Fibroblast of lung (primary cell): ENCODE measurements at regions not wholly inside any gene's neighbourhood (a gene's known extent, or its start where the extent isn't known, plus 50 kb on each side); places are given as distances from the start of the nearest gene placed in this dataset.
"Not testable (repeated sequence)": the region's sequence is repeated elsewhere in the genome, so short reads cannot be mapped to it uniquely, and the experiment has no call there.

Experiments
- DNase-seq, 2 donors: peaks; one replicate each; pipeline versions ENCODE4 v3.0.0 to v3.0.0-alpha.2; 2010; ENCODE audit warnings: low read depth in 2 of 2
- H2AFZ ChIP-seq: 2 replicates; pipeline ENCODE4 v1.5.1; 2012; ENCODE audit warnings: low read length, control low read depth, inconsistent platforms
- H3K27ac ChIP-seq: 2 replicates; pipeline ENCODE4 v1.5.1; 2011; ENCODE audit warnings: low read length, control low read depth; ENCODE audit not compliant: insufficient read depth
- H3K27me3 ChIP-seq: 2 replicates; pipeline ENCODE4 v1.5.1; 2011; ENCODE audit warnings: mild to moderate bottlenecking, low read length; ENCODE audit not compliant: control insufficient read depth, insufficient read depth
- H3K36me3 ChIP-seq: 2 replicates; pipeline ENCODE4 v1.5.1; 2011; ENCODE audit warnings: low read length; ENCODE audit not compliant: control insufficient read depth, insufficient read depth
- H3K4me1 ChIP-seq: 2 replicates; pipeline ENCODE4 v1.5.1; 2011; ENCODE audit warnings: low read length; ENCODE audit not compliant: control insufficient read depth, insufficient read depth; ENCODE audit errors: extremely low read depth
- H3K4me2 ChIP-seq: 2 replicates; pipeline ENCODE4 v1.5.1; 2011; ENCODE audit warnings: low read length, control low read depth; ENCODE audit not compliant: insufficient read depth; ENCODE audit errors: extremely low read depth
- H3K4me3 ChIP-seq, 4 experiments: fragments of 200-600 bp in 1 of 4; sonication (generic) in 1 of 4; replicated peaks in 1 of 4; 2 replicates each; pipeline ENCODE4 v1.5.1; 2011 to 2016; ENCODE audit warnings: low read length in 4 of 4, low read depth in 3 of 4, mild to moderate bottlenecking in 3 of 4, control low read depth in 2 of 4, inconsistent platforms in 1 of 4, mixed read lengths in 1 of 4; ENCODE audit not compliant: insufficient read depth in 1 of 4; ENCODE audit errors: control extremely low read depth in 1 of 4
- H3K79me2 ChIP-seq: 2 replicates; pipeline ENCODE4 v1.5.1; 2012; ENCODE audit warnings: mild to moderate bottlenecking, low read length, inconsistent platforms; ENCODE audit not compliant: control insufficient read depth, insufficient read depth
- H3K9ac ChIP-seq: 2 replicates; pipeline ENCODE4 v1.5.1; 2011; ENCODE audit warnings: mild to moderate bottlenecking, low read length, control low read depth; ENCODE audit not compliant: insufficient read depth
- H3K9me3 ChIP-seq: 2 replicates; pipeline ENCODE4 v1.5.1; 2012; ENCODE audit warnings: low read depth, low read length; ENCODE audit not compliant: control insufficient read depth, insufficient read depth
- H4K20me1 ChIP-seq: 2 replicates; pipeline ENCODE4 v1.5.1; 2011; ENCODE audit warnings: low read length; ENCODE audit not compliant: control insufficient read depth, insufficient read depth; ENCODE audit errors: extremely low read depth
- CTCF ChIP-seq, 2 donors: IDR thresholded peaks in 1 of 2; conservative IDR thresholded peaks in 1 of 2; 1 replicate in 1 of 2; 2 replicates in 1 of 2; pipeline ENCODE4 v1.5.1; 2011 to 2012; ENCODE audit warnings: low read length in 2 of 2, control low read depth in 1 of 2, inconsistent platforms in 1 of 2, low read depth in 1 of 2, mild to moderate bottlenecking in 1 of 2
- EZH2 ChIP-seq: IDR thresholded peaks from 2 replicates; pipeline ENCODE4 v1.5.1; 2012; ENCODE audit warnings: low read length, control low read depth, mild to moderate bottlenecking; ENCODE audit errors: missing control alignments

- Histone ChIP-seq H3K79me2 (no peaks in the 10 kb centered on the region), H4K20me1 (no peaks in the 10 kb centered on the region), H2AFZ (no peak overlapping the region), H3K4me3 (no peak overlapping the region), H3K4me2 (no peak overlapping the region), H3K27ac (no peak overlapping the region), H3K9me3 (no peaks in the 10 kb centered on the region), H3K36me3 (no peaks in the 10 kb centered on the region), H3K9ac (no peak overlapping the region), H3K4me1 (no peaks in the 10 kb centered on the region), H3K27me3 (no peaks in the 10 kb centered on the region)
- no peak for DNase-seq
- TF ChIP-seq CTCF (conservative IDR thresholded peaks at IDR 0.05 in 1 of 2, IDR thresholded peaks at IDR 0.05 in 1 of 2; ENCODE audit: low read depth in 1 of 2, low read length in 2 of 2) (no peak), EZH2 (no peak)
Observed at GRCh38 chr17:70379945-70380344, 210.6 kb downstream of the KCNJ2 start.

DNA sequence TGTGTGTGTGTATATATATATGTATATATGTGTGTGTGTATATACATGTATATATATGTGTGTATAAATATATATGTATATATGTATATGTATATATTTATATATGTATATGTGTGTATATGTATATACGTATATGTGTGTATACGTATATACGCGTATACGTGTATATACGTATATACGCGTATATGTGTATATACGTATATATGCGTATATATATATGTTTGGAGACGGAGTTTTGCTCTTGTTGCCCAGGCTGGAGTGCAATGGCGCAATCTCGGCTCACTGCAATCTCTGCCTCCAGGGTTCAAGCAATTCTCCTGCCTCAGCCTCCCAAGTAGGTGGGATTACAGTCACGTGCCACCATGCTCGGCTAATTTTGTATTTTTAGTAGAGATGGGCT lies 212.6 kb downstream of the KCNJ2 start:
- H3K4me3 ChIP-seq, H3K36me3 ChIP-seq, H3K27ac ChIP-seq, H2AFZ ChIP-seq, DNase-seq, H3K4me2 ChIP-seq, H3K9me3 ChIP-seq, H3K9ac ChIP-seq, H3K27me3 ChIP-seq, H3K79me2 ChIP-seq, H3K4me1 ChIP-seq, H4K20me1 ChIP-seq: not testable (repeated sequence)

DNA sequence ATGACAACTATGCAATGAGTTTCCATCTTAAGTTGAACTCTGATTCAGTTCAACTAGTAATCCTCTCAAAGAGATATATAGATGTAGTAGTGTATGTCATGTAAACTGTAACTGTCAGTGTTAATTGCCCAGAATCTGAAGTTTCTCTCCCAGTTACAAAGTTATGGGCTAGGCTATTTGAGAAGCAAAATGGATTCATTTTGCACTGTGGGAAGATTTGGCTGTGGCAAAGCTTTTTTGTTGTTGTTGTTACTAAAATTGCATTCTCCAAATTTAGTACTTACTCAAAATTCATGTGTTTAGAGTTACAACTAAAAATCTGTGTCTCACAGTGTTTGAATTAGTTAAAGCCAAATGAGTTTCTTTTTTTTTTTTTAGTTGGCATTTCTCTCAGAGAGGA lies 219.0 kb downstream of the KCNJ2 start:
- Histone ChIP-seq H3K4me3 (no peak overlapping the region), H3K4me2 (no peak overlapping the region)

GRCh38 chr17:70389232-70389757 lies 220.0 kb downstream of the KCNJ2 start:
- H3K9me3 ChIP-seq, H3K9ac ChIP-seq, H3K79me2 ChIP-seq, H2AFZ ChIP-seq, H3K4me2 ChIP-seq, H4K20me1 ChIP-seq, H3K36me3 ChIP-seq, H3K27me3 ChIP-seq, H3K4me3 ChIP-seq, H3K27ac ChIP-seq, DNase-seq, H3K4me1 ChIP-seq: not testable (repeated sequence)

More for the DNA sequence above, 219.0 kb downstream of the KCNJ2 start:
- TF ChIP-seq EZH2, result no peak
- no peak for TF ChIP-seq CTCF (conservative IDR thresholded peaks at IDR 0.05 in 1 of 2, IDR thresholded peaks at IDR 0.05 in 1 of 2; ENCODE audit: low read depth in 1 of 2, low read length in 2 of 2)
- DNase-seq, result no peak
- H2AFZ ChIP-seq, result no peak overlapping the region
- no peaks in the 10 kb centered on the region for H4K20me1 ChIP-seq
- H3K79me2 ChIP-seq, result no peaks in the 10 kb centered on the region
- H3K9me3 ChIP-seq, result no peaks in the 10 kb centered on the region
- H3K36me3 ChIP-seq, result no peaks in the 10 kb centered on the region
- no peaks in the 10 kb centered on the region for H3K4me1 ChIP-seq
- H3K27ac ChIP-seq, result no peak overlapping the region
- H3K9ac ChIP-seq, result no peak overlapping the region
- H3K27me3 ChIP-seq, result no peaks in the 10 kb centered on the region
